Vagina (tissue), 2 donors: ENCODE measurements at regions not wholly inside any gene's neighbourhood (a gene's known extent, or its start where the extent isn't known, plus 50 kb on each side); places are given as distances from the start of the nearest gene placed in this dataset.

Source experiments
- CTCF ChIP-seq, 3 experiments: fragments of 450-650 bp in 2 of 3; fragments of 200-600 bp in 1 of 3; sonication (generic) in 1 of 3; IDR thresholded peaks; one replicate each; pipeline ENCODE4 v1.5.1; 2017 to 2019; ENCODE audit warnings: antibody characterized with exemption in 3 of 3, mild to moderate bottlenecking in 2 of 3, moderate library complexity in 2 of 3
- POLR2A ChIP-seq, 2 donors: fragments of 450-650 bp; IDR thresholded peaks; one replicate each; pipeline ENCODE4 v1.6.1; 2017; ENCODE audit warnings: antibody characterized with exemption in 2 of 2, mild to moderate bottlenecking in 2 of 2, moderate library complexity in 2 of 2
- POLR2AphosphoS5 ChIP-seq, 2 donors: sonication (generic); formaldehyde crosslinking; IDR thresholded peaks; one replicate each; pipeline ENCODE4 v1.9.0; 2017; ENCODE audit warnings: antibody characterized with exemption in 2 of 2, mild to moderate bottlenecking in 2 of 2, low read depth in 1 of 2; ENCODE audit not compliant: insufficient read depth in 1 of 2

GRCh38 chr10:3904419-3904960 is 119.5 kb upstream of the KLF6 start:
- no peak for TF ChIP-seq POLR2A (IDR thresholded peaks at IDR 0.05)
- TF ChIP-seq CTCF (IDR thresholded peaks at IDR 0.05), result no peak
- no peak for TF ChIP-seq POLR2AphosphoS5 (IDR thresholded peaks at IDR 0.05; ENCODE audit: insufficient read depth in 1 of 2, low read depth in 1 of 2)
